OCI-M2 (cell line): ENCODE measurements at regions not wholly inside any gene's neighbourhood (a gene's known extent, or its start where the extent isn't known, plus 50 kb on each side); places are given as distances from the start of the nearest gene placed in this dataset.

Source experiments
- DNase-seq: peaks from one replicate; lab custom pipeline; 2025; ENCODE audit not compliant: unreplicated experiment; lab: John Stamatoyannopoulos, UW

GRCh38 chr15:68500363-68501258, 68.6 kb upstream of the ITGA11 start:
- DNase-seq, result no peak

GRCh38 chr15:68501259-68501591, 69.3 kb upstream of the ITGA11 start:
- no peak for DNase-seq

- no peak for DNase-seq
Observed at GRCh38 chr15:68501616-68502015, 69.7 kb upstream of the ITGA11 start.

- no peak for DNase-seq
Observed at GRCh38 chr15:68502398-68502901, 70.5 kb upstream of the ITGA11 start.

- DNase-seq, result no peak
Observed at GRCh38 chr15:68503213-68503612, 71.2 kb upstream of the ITGA11 start.

GRCh38 chr15:68503791-68504680, 72.1 kb upstream of the ITGA11 start:
- DNase-seq, result no peak

- DNase-seq, result no peak
Observed at GRCh38 chr15:68504681-68505170, 72.8 kb upstream of the ITGA11 start.

- DNase-seq, result no peak
Observed at GRCh38 chr15:68506071-68506470, 72.7 kb upstream of the CORO2B start.

- DNase-seq, result no peak
Observed at GRCh38 chr15:68507447-68507846, 71.3 kb upstream of the CORO2B start.

GRCh38 chr15:68508485-68509189, 70.2 kb upstream of the CORO2B start:
- no peak for DNase-seq

- DNase-seq, result no peak
Observed at GRCh38 chr15:68510558-68510957, 68.2 kb upstream of the CORO2B start.

GRCh38 chr15:68511073-68511991, 67.5 kb upstream of the CORO2B start:
- no peak for DNase-seq

- no peak for DNase-seq
Observed at GRCh38 chr15:68512052-68512451, 66.7 kb upstream of the CORO2B start.

- DNase-seq, result no peak
Observed at GRCh38 chr15:68512598-68512997, 66.2 kb upstream of the CORO2B start.

GRCh38 chr15:68515371-68516095, 63.3 kb upstream of the CORO2B start:
- DNase-seq, result no peak

GRCh38 chr15:68517285-68517761, 61.5 kb upstream of the CORO2B start:
- no peak for DNase-seq

GRCh38 chr15:68518046-68518445, 60.7 kb upstream of the CORO2B start:
- DNase-seq, result no peak

GRCh38 chr15:68518785-68519430, 59.9 kb upstream of the CORO2B start:
- DNase-seq, result no peak
